Stimulated activated CD8-positive, alpha-beta memory T cell treated with anti-CD3 and anti-CD28 coated beads, Interleukin-15, amount 100 ng/mL, for 1 hour (primary cell): ENCODE measurements at regions not wholly inside any gene's neighbourhood (a gene's known extent, or its start where the extent isn't known, plus 50 kb on each side); places are given as distances from the start of the nearest gene placed in this dataset.
A peak's percentile ranks its signal among the peaks of the same experiment; 100 is the strongest.

ENCODE experiments used
- DNase-seq: peaks from one replicate; pipeline ENCODE4 v3.0.0-alpha.2; 2020; ENCODE audit warnings: low read depth

DNA sequence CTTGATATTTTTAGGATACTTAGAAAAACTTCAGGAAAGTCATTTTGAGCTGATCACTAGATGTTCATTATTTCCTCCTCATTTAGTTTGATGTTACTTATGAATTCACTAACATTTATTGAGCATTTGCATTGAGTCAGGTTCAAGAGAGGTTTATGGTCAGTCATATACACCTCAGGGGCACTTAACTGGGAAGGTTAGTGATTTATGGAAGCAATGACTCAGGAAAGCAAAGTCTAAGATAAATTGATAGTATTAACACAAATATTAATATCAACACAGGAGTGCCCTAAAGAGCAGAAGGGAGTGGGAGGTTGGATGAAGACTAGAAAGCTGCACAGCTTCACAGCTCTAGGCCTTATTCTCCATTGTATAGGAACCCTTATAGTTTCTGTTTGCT is 177.0 kb upstream of the TNFAIP3 start:
- DNase-seq: no peak

DNA sequence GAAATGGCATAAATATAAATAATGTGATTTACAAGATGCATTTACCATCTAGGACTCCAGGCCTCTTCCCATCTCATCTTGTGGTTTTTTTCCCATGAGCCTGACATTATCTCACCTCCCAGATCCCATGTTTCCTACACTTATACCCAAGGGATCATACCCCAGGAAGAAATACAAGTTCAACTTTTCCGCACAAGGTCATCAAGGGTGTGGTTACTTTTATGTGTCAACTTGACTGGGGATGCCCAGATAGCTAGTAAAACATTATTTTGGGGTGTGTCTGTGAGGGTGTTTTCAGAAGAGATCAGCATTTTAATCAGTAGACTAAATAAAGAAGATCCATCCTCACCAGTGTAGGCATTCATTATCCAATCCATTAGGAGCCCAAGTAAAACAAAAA is 176.3 kb upstream of the TNFAIP3 start:
- DNase-seq: no peak

DNA sequence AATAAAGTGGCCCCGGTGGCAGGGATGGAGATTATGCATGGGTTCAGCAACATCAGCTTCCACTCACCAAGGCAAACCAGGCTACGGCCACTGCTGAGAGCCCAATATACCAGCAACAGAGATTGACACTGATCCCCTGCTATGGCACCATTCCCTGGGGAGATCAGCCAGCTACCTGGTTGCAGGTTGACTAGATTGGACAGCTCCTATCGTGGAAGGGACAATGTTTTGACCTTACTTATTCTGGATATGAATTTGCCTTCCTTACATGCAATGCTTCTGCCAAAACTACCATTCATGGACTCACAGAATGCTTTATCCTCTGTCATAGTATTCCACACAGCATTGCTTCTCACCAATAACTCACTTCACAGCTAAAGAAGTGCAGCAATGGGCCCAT is 174.8 kb upstream of the TNFAIP3 start:
- no peak for DNase-seq

DNA sequence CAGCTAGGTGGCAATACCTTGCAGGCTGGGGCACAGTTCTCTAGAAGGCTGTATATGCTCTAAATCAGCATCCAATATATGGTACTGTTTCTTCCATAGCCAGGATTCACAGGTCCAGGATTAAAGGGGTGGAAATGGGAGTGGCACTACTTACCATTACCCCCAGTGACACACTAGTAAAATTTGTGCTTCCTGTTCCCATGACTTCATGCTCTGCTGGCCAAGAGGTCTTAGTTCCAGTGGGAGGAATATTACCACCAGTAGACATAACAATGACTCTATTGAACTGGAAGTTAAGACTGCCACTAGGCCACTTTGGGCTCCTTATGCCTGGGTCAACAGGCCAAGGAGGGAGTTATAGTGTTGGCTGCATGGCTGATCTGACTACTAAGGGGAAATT is 174.3 kb upstream of the TNFAIP3 start:
- no peak for DNase-seq

DNA sequence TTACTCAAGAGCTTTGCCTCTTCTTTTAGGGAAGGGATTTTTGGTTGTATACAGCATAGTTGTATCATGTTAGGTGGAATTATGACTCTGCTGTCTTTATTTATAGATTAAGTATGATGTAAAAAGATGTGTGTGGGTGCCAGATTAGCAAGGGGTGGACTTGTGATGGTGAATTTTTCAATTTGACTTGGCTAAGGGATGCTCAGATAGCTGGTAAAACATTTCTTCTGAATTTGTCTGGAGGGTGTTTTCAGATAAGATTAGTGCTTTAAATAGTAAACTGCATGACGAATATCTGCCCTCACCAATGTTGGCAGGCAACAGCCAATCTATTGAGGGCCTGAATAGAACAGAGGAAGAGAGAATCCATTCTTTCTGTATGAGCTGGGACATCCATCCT is 173.3 kb upstream of the TNFAIP3 start:
- no peak for DNase-seq

DNA sequence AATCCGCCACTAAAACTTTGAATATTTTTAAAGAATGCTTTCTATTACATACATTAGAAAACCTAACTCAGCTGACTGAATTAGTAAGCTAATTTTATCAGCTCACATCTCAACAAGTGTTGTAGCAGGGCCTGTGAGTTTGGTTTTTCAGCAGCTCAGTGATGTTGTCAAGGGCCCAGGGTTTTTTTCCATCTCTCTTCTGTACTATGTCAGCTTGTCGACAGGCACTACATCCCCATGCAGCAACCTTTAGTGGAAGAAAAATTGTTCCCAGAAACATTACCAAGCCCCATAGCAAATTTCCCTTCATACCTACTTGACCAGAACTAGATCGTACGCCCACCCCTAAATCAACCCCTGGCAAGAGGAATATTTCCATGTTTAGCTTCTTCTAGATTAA is 170.3 kb upstream of the TNFAIP3 start:
- no peak for DNase-seq

DNA sequence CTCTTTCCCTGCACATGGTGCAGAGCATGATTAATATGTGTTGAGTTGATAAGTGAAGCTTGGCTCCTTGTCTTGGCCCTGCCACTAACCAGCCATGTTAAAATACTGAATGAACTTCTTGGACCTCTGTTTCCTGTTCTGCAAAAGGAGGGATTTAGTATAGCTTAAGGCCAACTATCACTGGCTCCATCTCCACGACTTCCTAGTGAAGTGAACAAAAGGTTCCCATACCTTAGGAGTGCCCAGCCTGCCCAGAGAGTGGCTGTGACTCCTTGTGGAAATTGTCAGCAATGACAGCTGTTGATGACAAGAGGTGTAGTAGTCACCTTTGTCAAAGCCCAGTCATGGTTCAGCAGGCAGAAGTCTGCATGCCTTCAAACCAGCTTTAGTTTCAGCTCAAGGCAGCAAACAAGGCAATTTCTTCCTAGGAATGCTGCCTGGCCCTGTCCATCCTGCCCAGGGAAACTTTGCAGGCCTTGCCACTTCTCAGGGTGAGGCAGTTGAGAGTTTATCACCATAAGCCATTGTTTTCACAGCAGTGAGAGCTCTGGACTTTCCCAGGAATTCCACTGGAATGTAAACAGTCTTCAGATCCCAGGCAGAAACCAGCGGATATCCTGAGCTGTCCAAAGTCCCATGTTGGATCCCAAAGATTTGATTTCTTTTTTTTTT is 169.7 kb upstream of the TNFAIP3 start:
- no peak for DNase-seq

DNA sequence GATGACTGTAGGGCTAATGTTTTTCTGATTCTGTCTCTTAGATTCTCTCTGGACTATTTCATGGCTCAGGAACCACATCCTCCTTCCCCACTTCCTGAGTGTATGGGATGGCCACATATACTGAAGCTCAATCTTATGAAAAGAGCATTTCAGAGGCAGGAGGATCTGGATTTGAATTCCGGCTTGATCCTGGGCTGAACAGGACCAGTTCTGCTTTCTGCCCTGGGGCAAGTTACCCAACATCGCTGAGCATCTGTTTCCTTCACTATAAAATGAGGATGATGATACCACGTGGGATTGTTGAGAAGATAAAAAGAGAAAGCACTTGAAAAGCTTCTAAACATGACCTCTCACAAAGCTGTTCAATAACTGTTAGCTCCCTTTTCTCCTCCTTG is 168.4 kb upstream of the TNFAIP3 start:
- no peak for DNase-seq

DNA sequence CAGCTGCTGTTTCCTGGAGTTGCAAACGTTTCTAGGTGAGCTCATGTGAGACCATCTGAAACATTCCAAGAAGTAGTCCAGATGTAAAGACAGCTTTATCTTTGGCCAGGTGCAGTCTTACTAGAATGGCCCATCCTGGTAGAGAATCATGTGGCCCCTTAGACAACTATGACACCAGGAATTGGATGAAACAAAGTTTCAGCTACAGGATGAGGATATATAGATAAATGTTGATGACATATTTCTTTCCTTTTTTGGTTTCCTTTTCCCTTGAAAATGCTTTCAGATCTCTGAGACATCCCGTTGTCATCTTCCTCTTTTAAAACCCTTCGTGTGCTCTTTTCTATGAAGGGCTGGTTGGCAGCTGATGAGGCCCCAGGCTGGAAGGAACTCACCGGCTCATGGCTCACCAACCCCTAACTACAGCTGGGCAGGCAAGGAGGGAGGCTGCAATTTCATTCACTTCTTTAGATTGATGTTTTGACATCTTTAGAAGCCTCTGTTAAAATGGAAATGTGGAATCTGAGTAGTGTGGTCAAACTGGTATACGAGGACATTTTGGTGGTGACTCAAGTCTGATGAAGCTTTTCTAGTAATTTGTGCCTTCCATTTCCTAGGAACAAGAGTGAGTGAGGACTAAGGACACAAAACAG is 167.9 kb upstream of the TNFAIP3 start:
- DNase-seq: no peak

DNA sequence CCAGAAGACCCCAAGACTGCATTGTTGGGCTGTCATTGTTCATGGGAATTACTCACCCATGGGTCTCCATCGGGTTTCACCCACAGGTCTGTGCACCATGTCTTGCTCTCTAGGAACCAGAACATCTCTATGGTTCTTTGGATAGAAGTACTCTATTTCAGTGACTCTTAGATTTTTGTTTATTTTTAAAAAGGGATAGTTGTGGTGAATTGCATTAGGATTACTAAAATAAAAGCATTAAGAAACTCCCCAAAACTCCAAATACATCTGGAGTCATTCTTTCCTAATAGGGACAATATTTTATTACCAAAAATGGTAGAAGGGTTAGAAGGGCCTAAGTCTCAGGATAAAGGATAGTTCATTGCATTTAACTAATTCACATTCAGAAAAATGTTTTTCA is 166.9 kb upstream of the TNFAIP3 start:
- DNase-seq: no peak

DNA sequence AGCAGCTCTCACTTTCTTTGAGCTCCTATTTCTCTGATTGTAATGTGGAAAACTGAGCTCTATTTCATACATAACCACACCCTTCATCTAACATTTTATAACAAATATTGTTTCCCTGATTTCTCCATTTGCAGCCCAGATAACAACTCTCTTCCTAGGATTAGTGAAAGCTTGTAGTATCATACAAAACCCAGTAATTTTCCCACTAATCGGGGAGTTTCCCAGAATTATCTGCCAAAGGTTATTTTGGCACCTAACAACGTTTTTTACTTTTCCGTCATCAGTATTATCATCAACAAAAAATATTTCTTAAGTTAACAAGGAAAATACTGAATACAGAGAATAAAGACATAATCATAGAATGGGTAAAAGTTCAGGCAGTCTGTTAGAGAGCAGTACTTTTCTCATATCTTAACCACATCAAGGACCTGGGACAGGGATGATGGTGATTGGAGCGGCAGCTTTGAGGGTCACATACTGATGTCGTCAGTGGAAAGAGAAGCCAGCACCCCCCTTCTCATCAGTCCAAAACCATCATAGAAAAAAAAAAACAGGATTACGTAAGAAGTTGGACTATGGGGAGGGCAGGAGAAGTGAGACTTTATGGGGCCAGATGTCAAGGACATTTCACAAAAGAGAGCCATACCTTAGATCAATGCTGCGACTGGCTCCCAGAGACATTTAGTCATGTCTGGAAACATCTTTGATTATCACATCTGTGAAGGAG is 166.1 kb upstream of the TNFAIP3 start:
- no peak for DNase-seq

DNA sequence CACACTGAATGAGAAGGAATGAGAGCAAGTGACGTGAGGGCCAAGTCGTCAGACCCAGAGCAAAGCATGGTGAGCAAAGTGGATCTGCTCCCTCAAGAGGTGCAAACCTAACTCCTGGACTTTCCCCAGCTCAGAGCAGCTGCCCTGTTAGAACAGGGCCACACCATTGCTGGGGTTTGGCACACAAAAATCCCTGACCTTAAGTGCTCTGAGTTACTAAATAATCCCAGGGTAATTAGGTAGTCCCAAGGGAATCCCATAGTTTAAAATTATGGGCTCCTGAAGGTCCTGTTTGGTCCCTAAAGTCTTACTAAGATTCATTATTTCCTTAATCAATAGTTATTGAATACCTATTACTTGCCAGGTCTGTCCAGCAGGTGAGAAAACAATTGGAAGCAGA is 165.1 kb upstream of the TNFAIP3 start:
- DNase-seq: no peak

DNA sequence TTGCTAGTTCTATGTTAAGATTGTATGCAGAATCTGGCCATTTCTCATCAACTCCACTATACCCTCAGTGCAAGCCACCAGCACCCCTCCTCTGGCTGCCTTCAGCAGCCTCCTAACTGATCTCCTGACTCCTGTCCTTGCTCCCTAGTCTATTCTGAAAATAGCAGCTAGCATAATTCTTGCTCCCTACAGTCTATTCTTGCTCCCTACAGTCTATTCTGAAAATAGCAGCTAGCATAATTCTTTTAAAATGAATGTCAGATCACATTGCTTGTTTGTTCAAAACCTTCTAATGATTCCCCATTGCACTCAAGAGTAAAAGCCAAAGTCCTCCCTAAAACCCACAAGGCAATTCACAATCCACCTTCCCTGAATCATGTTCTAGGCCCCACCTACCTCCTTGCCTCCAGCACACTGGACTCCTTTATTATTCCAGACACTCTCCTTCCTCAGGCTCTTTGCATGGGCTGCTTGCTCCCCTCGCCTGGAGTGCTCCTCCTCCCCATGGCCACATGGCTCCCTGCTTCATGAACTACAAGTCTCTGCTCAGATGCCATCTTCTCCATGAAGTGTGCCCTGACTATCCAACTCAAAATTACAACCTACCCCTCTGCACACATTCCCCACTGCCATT is 164.2 kb upstream of the TNFAIP3 start:
- DNase-seq: no peak

DNA sequence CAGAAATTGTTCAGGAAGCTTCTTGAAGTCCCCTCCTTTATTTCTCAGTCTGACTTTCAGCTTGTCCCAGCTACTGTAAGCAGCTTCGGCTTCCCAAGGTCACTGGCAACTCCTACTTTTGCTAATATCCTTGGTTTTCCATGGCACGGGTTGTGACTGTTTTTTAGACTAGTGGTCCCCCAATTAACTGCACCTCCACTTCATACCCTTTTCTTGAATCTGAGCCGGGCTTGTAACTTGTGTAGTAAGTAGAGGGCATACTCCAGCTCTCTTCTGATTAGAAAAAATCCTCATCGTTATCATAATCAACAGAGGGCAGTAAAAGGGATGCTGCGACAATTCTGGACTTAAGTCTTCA is 162.3 kb upstream of the TNFAIP3 start:
- DNase-seq: no peak

DNA sequence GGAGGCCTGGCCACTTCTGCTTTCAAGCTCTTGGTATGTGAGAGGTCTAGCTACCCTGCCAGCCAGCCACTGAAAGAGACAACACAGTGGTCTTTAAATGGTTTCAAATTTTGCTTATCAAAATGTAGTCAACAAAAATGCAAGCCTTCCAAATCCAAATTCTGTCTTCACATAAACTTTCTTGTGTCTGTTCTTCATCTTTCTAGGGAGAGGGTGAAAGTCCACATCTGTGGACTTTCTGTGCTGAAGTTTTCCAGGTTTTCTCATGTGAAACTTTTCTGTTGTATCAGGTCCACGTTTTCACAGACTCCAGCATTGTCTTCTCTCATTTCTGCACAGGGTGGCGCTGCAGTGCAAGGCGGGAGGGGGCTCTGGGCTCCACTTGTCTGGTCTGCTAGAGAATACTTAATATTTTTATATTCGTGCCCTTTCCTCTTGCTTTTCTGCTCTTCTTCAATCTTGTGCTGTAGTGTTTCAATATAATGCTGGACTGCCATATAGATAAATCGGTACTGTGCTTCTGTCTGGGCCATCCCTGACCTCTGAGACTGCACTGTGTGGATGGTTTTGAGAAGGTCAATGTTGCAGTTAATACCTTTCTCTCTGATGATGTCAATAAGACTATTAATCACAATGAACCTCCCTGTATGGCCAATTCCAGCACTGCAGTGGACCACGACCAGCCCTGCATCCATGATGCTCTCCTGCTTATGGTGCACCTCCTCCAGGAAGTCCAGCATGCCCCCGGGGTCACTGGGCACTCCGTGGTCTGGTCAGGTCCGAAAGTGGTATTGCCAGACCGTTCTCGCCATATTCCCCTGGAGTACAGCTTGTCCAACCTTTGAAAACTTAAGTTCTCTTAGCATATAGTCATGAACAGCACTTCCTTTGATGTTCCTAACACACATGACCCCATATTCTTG is 161.6 kb upstream of the TNFAIP3 start:
- DNase-seq: peak; percentile 61

DNA sequence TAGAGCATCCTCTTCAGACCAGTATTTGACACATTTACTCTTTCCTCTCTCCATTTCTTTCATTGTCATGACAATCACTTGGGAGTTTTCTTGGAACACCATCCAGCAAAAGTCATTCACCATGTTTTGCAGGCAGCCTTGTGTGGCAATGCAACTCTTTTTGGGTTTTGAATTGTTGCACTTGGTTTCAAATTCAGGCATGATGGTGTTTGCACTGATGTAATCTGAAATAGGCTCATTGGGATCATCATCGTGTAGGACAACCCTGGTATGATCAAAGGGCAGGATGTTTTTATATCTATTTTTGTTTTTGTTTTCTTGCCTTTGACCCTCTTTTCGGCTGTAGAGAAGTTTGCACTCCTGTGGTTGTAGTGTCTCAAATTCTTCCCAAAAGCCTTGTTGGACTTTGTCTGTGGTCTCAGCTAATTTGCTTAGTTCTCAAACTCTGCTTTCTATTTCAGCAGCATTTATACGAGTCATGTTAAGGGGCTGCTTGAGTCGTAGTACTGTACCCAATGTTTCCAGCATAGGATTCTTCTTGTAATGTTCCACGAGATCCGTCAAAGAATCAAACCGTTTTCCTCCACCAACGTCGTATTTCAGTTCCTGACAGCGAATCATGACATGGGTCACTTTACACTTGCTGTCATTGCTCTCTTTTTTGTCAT is 160.8 kb upstream of the TNFAIP3 start:
- DNase-seq: no peak

DNA sequence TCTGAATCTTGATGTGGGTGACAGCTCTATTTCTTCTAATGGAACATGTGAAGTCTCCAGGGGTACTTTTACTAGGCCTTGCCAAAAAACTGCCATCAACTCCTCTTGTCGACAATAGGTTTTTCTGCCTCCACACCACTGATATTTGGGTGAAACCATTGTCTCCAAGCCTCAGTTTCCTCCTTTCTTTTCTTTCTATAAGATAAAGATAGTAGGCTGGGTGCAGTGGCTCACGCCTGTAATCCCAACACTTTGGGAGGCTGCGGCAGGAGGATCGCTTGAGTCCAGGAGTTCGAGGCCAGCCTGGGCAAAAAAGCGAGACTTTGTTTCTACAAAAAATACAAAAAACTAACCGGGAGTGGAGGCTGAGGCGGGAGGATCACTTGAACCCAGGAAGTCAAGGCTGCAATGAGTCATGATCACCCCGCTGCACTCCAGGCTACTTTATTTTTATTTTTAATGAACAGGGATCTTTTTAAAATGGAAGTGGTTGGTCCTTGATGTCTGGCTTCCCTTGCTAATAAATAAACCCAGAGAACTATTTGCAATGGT is 159.9 kb upstream of the TNFAIP3 start:
- no peak for DNase-seq

DNA sequence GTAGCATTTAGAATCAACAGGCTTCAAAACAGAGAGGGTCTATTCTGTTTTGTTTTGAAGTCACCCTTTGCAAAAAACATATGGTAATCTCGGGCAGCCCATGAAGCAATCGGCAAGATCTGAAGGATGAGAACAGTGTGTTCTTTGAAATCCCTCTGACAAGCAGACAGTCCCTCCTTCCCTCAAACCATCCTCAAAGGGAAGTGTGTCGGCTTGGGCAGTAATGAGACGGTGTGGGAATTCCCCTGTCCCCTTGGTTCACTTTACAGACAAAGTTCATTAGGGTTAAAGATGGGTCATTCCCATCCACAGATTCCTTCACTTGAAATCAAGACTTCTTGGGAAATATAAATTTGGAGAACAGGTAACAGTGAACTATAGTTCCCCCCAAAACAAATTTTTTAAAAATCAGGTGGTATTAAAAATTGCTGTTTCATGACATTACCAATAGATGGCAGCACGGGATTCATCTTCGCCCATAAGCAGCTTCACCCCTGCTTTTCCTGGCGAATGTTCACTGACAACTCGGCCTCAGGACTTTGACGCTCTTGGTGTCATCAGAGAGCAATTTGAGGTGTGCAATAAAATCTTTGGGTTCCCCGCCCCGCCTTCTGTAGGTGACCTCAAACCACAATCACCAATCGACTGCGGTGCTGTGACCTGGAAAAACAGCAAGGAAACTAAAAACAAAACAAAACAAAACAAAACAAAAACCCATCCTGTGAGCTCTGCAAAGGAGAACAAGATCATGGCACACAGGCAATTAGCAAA is 159.3 kb upstream of the TNFAIP3 start:
- peak; percentile 55 for DNase-seq

DNA sequence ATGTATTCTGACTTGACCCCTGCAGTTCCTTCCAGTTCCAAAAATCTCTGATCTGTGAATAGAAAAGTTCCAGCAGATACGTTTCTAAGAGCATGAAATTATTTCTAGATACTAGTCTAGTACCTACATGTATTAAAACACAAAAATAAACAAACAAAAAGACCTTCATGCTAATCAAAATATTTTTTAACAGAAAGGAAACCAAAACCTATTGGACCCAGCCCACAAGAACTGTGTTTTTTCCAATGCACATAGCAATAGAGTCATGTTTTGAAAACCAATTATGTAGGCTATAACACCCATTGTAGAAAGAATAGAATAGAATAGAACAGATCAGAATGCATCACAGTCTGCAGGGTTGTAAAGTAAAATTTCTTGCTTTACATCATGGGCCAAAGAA is 158.6 kb upstream of the TNFAIP3 start:
- no peak for DNase-seq
